HG03108 (cell line): ENCODE measurements at regions not wholly inside any gene's neighbourhood (a gene's known extent, or its start where the extent isn't known, plus 50 kb on each side); places are given as distances from the start of the nearest gene placed in this dataset.
"Not testable (repeated sequence)": the region's sequence is repeated elsewhere in the genome, so short reads cannot be mapped to it uniquely, and the experiment has no call there.

Source experiments
- ATAC-seq: cut with Tn5 transposase; IDR thresholded peaks from one replicate; pipeline ENCODE4 v1.9.1; 2021; ENCODE audit warnings: moderate library complexity; ENCODE audit not compliant: unreplicated experiment

DNA sequence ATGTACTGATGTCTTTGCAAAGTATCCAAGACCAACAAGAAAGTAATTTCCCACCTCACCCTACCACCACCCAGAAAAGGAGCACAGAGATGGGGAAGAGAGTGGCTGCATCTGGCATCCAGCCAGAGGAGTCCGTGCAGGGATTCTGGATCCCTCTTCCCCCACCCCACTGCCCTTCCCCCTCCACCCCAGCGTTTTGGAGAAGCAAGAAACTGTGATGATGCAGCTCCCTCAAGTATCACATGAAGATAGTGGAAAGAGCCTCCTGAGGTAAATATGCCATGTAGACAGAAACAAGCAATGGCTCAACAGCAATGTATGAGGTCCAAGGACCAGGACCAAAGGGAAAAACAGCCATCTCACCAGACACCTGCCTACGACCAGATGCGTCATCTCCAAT lies 153.8 kb downstream of the DEPDC1B start:
- ATAC-seq, result no peak

GRCh38 chr5:60545551-60545950 lies 154.4 kb downstream of the DEPDC1B start:
- no peak for ATAC-seq

DNA sequence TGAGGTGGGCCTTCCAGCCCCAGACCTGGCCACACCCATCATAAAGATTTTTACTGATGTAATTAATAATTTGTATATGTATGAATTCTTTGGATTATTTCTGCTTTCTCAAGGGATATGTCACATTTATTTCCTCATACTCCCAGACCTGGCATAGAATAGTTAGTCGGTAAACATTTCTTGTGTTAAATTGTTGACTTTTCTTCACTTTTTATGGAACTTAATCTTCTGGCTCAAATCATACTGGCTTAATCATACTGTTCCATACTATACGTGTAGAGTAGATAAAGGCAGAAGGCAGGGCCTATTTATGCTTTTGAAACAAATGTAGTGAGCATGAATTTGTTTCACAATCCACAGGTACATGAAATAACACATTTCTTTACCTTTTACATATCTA lies 155.8 kb downstream of the DEPDC1B start:
- ATAC-seq, result no peak

DNA sequence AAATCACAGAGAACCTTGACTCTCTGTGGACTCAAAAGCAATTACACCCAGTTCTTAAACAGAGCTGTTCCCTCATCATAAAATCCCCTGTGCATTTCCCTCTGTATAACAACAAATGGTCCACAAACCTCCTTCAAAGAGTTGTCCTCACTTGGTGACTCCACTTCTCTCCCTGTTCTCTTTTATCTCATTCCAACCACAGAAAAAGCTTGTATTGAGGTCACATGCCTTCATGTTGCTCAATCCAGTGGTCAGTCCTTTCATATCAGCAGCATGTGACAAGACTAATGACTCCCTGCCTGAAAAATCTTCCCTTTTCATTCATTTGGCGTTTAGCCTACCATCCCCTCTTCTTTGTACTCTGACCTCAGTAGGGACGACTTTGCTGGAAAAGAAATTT lies 158.0 kb downstream of the DEPDC1B start:
- peak; percentile 21 for ATAC-seq

DNA sequence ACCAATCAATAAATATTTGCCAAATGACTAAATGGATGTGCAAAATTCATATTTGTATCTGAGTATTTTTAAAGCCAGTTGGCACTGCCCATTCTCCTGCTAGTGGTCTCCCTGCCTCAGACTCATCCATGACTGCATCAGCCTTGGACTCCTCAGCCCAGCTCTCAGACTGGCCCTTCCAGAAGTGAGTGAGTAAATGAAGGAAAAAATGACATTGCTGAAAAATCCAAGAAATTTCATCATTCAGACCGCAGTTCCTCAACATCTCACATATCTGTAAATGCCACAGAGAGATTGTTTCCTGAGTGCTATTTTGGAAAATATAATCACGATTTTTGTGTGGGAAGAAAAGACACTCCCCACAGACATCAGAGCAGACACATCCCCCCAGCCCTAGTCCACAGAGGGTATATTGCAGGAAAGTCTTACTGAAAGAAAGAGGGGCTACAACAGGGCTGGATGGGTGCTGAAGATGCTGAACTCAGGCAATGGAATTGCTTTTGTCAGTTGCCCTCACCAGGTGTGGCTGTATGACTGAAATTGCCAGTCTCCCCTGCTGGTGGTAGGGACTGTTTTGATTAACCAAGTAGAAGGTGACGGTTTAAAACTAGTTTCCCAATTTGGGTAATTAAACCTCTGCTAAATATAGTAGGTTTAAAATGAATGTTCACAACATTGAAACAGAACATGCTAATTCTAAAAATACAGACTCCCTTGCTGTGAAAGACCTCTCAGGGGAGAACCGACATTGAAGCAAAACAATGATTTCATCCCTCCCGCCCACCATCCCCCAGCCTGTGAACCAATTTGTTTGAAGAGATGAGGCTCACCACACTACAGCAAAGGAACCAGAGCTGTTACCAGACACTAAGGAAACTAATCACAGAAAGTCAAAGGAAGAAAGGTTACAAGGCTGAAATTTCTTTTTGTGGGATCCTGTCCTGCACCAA lies 158.8 kb downstream of the DEPDC1B start:
- peak; percentile 83 for ATAC-seq

GRCh38 chr5:60538955-60539866 lies 160.8 kb downstream of the DEPDC1B start:
- ATAC-seq, result no peak

DNA sequence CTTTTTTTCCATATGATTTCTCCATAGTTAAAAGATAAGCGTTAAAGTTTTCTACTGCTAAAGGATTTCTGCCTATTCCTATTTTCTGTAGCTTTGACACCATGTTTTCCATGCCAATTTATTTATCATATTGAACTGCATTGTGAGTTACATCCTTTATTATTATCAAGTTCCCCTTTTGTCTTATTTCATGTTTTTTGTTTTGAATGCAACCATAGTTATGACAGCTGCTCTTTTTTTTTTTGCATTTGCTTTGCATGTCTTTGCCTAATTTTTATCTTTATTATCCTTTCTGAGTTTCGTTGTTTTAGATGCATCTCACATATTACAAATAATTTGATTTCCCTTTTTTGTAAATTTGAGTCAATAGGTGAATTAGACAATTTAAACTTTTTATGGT lies 161.5 kb downstream of the DEPDC1B start:
- no peak for ATAC-seq

DNA sequence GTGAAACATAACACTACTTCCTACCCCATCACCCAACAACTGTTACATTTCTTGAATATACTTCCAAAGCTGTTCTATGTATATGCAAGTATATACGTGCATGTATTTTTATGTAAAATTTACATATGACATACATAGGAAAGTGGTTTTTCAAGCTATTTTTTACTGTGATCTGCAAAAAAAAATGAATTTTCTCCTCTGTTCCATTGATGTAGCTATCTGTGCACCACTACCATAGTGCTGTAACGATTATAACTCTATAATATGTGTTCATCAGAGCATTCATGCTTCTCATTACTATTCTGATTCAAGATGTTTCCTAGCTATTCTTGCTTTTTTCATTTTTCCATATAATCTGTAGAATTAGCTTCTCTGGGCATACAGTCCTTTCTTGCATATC lies 164.0 kb downstream of the DEPDC1B start:
- no peak for ATAC-seq

DNA sequence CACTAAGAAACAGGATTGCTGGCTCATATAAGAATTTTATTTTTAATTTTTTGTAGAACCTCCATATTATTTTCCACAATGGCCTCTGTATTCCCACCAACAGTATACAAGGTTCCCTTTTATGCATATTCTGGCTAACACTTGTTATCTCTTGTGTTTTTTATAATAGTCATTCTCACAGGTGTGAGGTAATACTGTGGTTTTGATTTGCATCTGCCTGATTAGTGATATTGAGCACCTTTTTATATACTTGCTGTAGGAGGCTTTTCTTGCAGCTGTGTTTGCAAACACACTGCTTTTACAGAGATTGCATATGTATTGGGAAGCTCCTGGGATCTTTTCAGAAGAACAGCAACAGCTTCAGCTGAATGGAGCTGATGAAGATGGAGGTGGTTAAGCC lies 164.8 kb downstream of the DEPDC1B start:
- ATAC-seq, result no peak

DNA sequence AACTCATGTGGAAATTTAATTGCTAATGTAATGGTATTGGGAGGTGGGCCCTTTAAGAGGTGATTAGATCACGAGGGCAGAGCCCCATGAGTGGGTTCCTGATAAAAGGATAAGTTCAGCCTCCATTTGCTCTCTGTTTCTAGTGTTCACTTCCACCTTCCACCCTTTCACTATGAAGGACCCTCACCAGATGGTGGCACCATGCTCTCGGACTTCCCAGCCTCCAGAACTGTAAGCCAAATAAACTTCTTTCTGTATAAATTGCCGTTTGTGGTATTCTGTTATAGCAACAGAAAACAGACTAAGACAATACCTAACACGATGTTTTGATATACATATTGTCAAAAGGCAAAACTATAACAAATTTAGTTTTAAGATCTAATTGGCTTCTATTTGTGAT lies 166.2 kb downstream of the DEPDC1B start:
- ATAC-seq, result no peak

GRCh38 chr5:60532796-60533195 lies 167.2 kb downstream of the DEPDC1B start:
- ATAC-seq, result not testable (repeated sequence)

DNA sequence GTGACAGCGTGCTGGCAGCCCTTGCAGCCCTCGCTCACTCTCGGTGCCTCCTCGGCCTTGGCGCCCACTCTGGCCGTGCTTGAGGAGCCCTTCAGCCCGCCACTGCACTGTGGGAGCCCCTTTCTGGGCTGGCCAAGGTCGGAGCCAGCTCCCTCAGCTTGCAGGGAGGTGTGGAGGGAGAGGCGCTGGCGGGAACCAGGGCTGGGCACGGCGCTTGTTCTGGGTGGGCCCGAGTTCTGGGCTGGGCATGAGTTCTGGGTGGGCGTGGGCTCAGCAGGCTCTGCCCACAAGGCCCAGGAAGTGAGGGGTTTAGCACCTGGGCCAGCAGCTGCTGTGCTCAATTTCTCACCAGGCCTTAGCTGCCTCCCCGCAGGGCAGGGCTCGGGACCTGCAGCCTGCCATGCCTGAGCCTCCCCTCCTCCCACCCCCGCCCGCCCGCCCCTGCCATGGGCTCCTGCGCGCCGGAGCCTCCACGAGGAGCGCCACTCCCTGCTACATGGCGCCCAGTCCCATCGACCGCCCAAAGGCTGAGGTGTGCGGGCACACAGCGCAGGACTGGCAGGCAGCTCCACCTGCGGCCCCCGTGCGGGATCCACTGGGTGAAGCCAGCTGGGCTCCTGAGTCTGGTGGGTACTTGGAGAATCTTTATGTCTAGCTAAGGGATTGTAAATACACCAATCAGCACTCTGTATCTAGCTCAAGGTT lies 169.7 kb downstream of the DEPDC1B start:
- not testable (repeated sequence) for ATAC-seq

- no peak for ATAC-seq
Measured at GRCh38 chr5:60529001-60529400, 171.0 kb downstream of the DEPDC1B start.

DNA sequence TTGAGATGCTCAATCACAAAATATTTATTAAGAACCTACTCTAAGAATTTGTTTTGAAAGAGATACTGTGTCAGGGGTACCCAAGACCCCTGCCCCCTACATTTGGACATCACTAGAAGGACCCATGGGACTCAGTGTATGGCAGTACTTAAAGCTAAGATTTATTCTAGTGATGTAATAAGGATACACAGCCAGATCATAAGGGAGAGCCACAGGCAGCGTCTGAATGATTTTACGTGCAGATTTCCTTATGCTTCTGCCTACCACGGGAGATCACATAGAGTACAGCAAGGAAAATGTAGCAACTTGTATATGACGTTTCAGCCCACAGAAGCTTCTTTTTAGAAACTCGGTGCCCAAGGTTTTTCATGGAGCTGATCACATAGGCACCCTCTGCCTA lies 172.9 kb downstream of the DEPDC1B start:
- no peak for ATAC-seq

DNA sequence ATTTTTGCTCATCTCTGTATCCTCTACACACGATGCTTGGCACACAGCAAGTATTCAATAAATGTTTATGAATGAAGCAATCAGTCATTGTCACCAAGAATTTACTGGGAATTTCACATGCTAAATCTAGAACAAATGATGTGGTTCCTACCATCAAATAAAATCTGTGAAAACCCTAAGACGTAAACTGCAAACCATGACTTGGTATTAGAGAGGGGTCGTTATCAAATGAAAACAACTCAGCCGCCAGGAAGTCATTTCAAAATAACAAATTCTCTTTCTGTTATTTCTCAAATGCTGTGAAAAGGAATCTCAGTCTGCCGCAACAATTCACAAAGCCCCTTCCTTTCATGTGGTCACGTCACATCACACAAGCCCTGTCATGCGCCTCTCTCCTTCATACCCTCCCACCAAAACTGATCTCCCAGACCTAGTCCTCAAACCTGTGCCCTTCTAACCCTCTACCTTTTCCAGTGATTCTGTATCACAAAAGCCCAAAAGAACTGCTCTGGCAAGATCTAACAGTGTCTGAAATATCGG lies 173.6 kb downstream of the DEPDC1B start:
- ATAC-seq, result no peak

GRCh38 chr5:60522292-60522905 lies 177.6 kb downstream of the DEPDC1B start:
- peak; percentile 79 for ATAC-seq

- ATAC-seq, result peak; percentile 30
Measured at GRCh38 chr5:60521376-60522291, 178.3 kb downstream of the DEPDC1B start.

DNA sequence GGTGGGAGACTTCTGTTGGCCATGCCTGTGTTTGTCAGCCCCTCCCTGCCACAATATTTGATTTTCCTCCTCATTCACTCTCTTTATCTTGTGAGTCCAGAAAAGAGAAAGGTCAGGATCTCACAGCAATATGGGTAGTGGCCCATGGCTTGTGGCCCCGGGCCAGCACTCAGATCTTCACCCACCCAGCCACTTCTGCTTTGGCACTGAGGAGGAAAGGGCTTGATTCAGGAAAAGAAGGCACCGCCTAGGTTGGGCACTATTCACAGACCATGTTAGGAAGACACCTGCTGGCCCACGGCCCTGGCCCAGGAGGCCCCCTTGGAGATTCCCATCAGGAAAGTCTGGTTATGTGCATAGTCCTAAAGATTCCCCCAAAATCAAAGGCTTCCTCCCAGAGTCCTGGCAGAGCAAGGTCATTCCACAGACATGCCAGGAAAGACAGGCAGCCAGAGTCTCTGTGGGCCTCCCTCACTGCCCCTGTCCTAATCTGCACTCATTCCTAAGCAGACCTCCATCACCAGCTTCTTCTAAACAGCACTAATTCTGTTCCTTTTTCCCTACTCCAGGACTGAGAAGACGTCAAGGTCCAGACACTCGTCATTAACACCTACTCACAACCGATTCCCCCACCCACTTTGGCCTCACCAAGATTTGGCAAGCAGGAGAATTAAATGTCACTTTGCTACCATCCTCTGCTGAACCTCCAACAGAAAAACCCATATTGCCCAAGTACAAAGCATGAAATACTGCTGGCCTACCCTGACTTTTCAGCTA lies 179.3 kb downstream of the DEPDC1B start:
- no peak for ATAC-seq

DNA sequence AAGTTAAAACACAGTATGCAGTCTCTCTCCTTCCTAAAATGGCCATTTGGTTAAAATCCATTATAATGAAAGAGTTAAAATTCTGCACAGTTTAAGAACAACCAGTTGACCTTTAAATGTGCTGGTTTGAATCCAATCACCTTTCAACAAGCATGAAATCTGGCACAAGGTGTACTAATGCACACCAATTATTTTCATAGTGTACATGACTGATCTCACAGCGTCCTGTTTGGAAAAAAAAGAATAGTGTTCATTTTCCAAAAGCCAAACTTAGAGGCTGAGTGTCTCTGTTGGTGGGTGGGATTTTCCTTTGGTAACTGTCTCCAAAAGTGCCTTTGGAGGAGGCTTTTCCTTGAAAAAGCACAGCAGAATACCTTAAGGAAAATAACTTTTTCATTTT lies 180.6 kb downstream of the DEPDC1B start:
- no peak for ATAC-seq
